HG03025 (cell line): ENCODE measurements at regions not wholly inside any gene's neighbourhood (a gene's known extent, or its start where the extent isn't known, plus 50 kb on each side); places are given as distances from the start of the nearest gene placed in this dataset.

ENCODE experiments used
- ATAC-seq: cut with Tn5 transposase; IDR thresholded peaks from one replicate; pipeline ENCODE4 v1.9.1; 2021; ENCODE audit warnings: mild to moderate bottlenecking, moderate library complexity; ENCODE audit not compliant: unreplicated experiment, low FRiP score

GRCh38 chr3:124269619-124270018 lies 277.7 kb upstream of the ROPN1 start:
- ATAC-seq = no peak

- no peak for ATAC-seq
These were observed 280.8 kb upstream of the ROPN1 start for GRCh38 chr3:124272605-124273151.

GRCh38 chr3:124273651-124274050 lies 281.7 kb upstream of the ROPN1 start:
- no peak for ATAC-seq

- ATAC-seq = no peak
These were observed 282.1 kb upstream of the ROPN1 start for GRCh38 chr3:124274051-124274450.

GRCh38 chr3:124275412-124275811 lies 283.5 kb upstream of the ROPN1 start:
- no peak for ATAC-seq

GRCh38 chr3:124276133-124276532 lies 284.2 kb upstream of the ROPN1 start:
- ATAC-seq = no peak

GRCh38 chr3:124276539-124277143 lies 284.7 kb upstream of the ROPN1 start:
- no peak for ATAC-seq

GRCh38 chr3:124277144-124277890 lies 285.4 kb upstream of the ROPN1 start:
- ATAC-seq = no peak

- no peak for ATAC-seq
These were observed 289.8 kb upstream of the ROPN1 start for GRCh38 chr3:124281453-124282316.

GRCh38 chr3:124282751-124283651 lies 291.1 kb upstream of the ROPN1 start:
- no peak for ATAC-seq

- ATAC-seq = no peak
These were observed 291.7 kb upstream of the ROPN1 start for GRCh38 chr3:124283652-124284023.

- no peak for ATAC-seq
These were observed 297.1 kb upstream of the ROPN1 start for GRCh38 chr3:124288996-124289395.

GRCh38 chr3:124291008-124291407 lies 299.1 kb upstream of the ROPN1 start:
- no peak for ATAC-seq

GRCh38 chr3:124292329-124292728 lies 300.4 kb upstream of the ROPN1 start:
- ATAC-seq = no peak

- ATAC-seq = no peak
These were observed 301.7 kb upstream of the ROPN1 start for GRCh38 chr3:124293584-124293983.

GRCh38 chr3:124295362-124295761 lies 303.4 kb upstream of the ROPN1 start:
- ATAC-seq = no peak

GRCh38 chr3:124296406-124296805 lies 304.5 kb upstream of the ROPN1 start:
- ATAC-seq = no peak

- ATAC-seq = no peak
These were observed 305.4 kb upstream of the ROPN1 start for GRCh38 chr3:124297062-124297980.

GRCh38 chr3:124298301-124298700 lies 306.4 kb upstream of the ROPN1 start:
- no peak for ATAC-seq
